ENCODE measurements at regions not wholly inside any gene's neighbourhood (a gene's known extent, or its start where the extent isn't known, plus 50 kb on each side); places are given as distances from the start of the nearest gene placed in this dataset.

GRCh38 chr16:79901522-79901921 lies 301.0 kb upstream of the MAF start:
- TF ChIP-seq CTCF (IDR thresholded peaks at IDR 0.05) (no peak), POLR2A (IDR thresholded peaks at IDR 0.05) (no peak)
